GM12892 (cell line): ENCODE measurements at regions not wholly inside any gene's neighbourhood (a gene's known extent, or its start where the extent isn't known, plus 50 kb on each side); places are given as distances from the start of the nearest gene placed in this dataset.

ENCODE experiments used
- POLR2A ChIP-seq: IDR thresholded peaks from 2 replicates; pipeline ENCODE4 v1.6.1; 2011; ENCODE audit warnings: low read depth, low read length, control low read depth
- POLR2AphosphoS5 ChIP-seq: IDR thresholded peaks from 2 replicates; pipeline ENCODE4 v1.6.1; 2011; ENCODE audit warnings: low read depth, low read length, control low read depth
- TAF1 ChIP-seq: IDR thresholded peaks from 2 replicates; pipeline ENCODE4 v1.6.1; 2011; ENCODE audit warnings: low read depth, mild to moderate bottlenecking, control low read depth, low read length, borderline replicate concordance

DNA sequence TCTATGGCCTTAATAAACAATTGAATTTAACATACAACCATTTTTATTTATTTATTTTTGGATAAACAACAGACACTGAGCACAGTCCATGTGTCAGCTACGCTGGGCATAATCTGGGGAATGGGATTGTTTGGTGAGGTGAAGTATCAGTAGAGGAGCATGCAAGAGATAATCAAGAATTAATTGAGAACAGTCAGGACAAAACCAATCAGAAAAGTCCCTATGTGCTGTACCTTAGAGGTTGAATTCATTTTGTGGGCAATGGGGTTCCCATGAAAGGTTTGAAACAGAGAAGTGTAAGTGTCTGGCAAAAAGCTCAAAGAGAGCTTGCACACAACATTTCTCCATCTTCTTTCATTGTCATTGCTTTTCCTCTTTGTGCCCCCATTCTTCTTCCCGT lies 198.2 kb downstream of the RNF144A start:
- TF ChIP-seq TAF1 (no peak), POLR2A (no peak), POLR2AphosphoS5 (no peak)
